Right lobe of liver (tissue), 6 donors: ENCODE measurements at regions not wholly inside any gene's neighbourhood (a gene's known extent, or its start where the extent isn't known, plus 50 kb on each side); places are given as distances from the start of the nearest gene placed in this dataset.

Source experiments
- ATAC-seq, 4 donors: fragments of 200-7000 bp; cut with Tn5 transposase; one replicate each; pipeline ENCODE4 v1.9.1; 2020; ENCODE audit warnings: mild to moderate bottlenecking in 4 of 4, moderate library complexity in 4 of 4
- DNase-seq, 3 donors: peaks; one replicate each; pipeline ENCODE4 v3.0.0-alpha.2; 2020
- H3K27ac ChIP-seq, 3 donors: fragments of 200-600 bp; one replicate each; pipeline ENCODE4 v1.8.0; 2022
- H3K27me3 ChIP-seq, 2 donors: fragments of 200-600 bp; one replicate each; pipeline ENCODE4 v1.8.0; 2022
- H3K36me3 ChIP-seq, 4 donors: fragments of 200-600 bp; sonication (generic) in 1 of 4; one replicate each; pipeline versions ENCODE4 v1.5.1 to v1.8.0; 2017 to 2022; ENCODE audit warnings: control low read depth in 1 of 4
- H3K4me1 ChIP-seq, 4 donors: fragments of 200-600 bp; sonication (generic) in 1 of 4; one replicate each; pipeline versions ENCODE4 v1.5.1 to v1.8.0; 2017 to 2022; ENCODE audit warnings: control low read depth in 1 of 4
- H3K4me3 ChIP-seq, 3 donors: fragments of 200-600 bp; one replicate each; pipeline ENCODE4 v1.8.0; 2022
- H3K9me3 ChIP-seq, 4 donors: fragments of 200-600 bp; sonication (generic) in 1 of 4; one replicate each; pipeline versions ENCODE4 v1.5.1 to v1.8.0; 2017 to 2022; ENCODE audit warnings: control low read depth in 1 of 4
- POLR2A ChIP-seq: fragments of 450-650 bp; IDR thresholded peaks from one replicate; pipeline ENCODE4 v1.6.1; 2017; ENCODE audit warnings: antibody characterized with exemption, mild to moderate bottlenecking
- WGBS: methylation state at CpG from one replicate; pipeline ENCODE4 v1.1.6; 2018; ENCODE audit warnings: low coverage, low lambda C conversion rate; ENCODE audit not compliant: insufficient coverage; ENCODE audit errors: missing lambda C conversion rate; 5-methylcytosine and 5-hydroxymethylcytosine counted together
- intact Hi-C, 2 donors: fragments of 100-400 bp; cut with DNase I; formaldehyde crosslinking; loops; one replicate each; pipeline versions ENCODE4 v1.11.2 to v1.14.1; 2022
- small RNA-seq, 2 experiments: library from RNA; depleted of rRNA; stranded (forward); fragments of <200 nt; gene quantifications; one replicate each; pipeline ENCODE3, GENCODE V24; 2016
- TF ChIP-seq, protein P1 (sequence below), 4 donors: fragments of 200-600 bp in 3 of 4; fragments of 450-650 bp in 1 of 4; IDR thresholded peaks; one replicate each; pipeline versions ENCODE4 v1.5.1 to v1.8.0; 2016 to 2022; ENCODE audit warnings: antibody characterized with exemption in 4 of 4, mild to moderate bottlenecking in 2 of 4
- donor health status: DM: no; HTN: yes; CAD: no.
- donor health status: DM: no; HTN: no; CAD: no.
- donor health status: DM: no; HTN: no; CAD: no.
- donor health status: DM: no; HTN: yes; CAD: no.
- donor health status: DM: no; HTN: yes; CAD: no.

DNA sequence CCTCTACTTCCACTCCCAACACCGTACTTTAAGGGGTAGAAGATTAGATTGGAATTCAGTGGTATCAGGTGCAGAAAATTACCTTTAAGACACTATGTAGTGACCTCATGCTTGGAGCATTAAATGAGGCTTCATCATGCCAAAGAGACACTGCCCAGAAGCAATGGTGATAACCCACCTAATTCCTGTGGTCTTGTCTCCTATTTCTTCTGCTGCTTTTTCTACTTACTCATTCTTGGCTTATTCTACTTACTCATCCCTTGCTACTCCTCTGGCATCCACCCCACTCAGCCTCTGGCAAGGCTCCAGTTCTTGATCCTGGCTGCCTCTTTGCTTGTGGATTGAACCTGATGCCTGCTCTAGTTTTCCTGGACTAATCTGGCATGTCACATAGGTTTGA is 62.3 kb upstream of the ADAMTS3 start:
- TF ChIP-seq, protein P1, sequence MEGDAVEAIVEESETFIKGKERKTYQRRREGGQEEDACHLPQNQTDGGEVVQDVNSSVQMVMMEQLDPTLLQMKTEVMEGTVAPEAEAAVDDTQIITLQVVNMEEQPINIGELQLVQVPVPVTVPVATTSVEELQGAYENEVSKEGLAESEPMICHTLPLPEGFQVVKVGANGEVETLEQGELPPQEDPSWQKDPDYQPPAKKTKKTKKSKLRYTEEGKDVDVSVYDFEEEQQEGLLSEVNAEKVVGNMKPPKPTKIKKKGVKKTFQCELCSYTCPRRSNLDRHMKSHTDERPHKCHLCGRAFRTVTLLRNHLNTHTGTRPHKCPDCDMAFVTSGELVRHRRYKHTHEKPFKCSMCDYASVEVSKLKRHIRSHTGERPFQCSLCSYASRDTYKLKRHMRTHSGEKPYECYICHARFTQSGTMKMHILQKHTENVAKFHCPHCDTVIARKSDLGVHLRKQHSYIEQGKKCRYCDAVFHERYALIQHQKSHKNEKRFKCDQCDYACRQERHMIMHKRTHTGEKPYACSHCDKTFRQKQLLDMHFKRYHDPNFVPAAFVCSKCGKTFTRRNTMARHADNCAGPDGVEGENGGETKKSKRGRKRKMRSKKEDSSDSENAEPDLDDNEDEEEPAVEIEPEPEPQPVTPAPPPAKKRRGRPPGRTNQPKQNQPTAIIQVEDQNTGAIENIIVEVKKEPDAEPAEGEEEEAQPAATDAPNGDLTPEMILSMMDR (IDR thresholded peaks at IDR 0.05) = no peak
- Histone ChIP-seq H3K27ac (no peak overlapping the region), H3K4me3 (no peak overlapping the region), H3K36me3 (no peaks in the 10 kb centered on the region), H3K9me3 (no peaks in the 10 kb centered on the region), H3K27me3 (no peaks in the 10 kb centered on the region), H3K4me1 (no peaks in the 10 kb centered on the region)
- ATAC-seq = no peak
- WGBS = 38% methylated on average over 1 of the region's 1 CpG
- intact Hi-C loops = no loop called here
- no peak for DNase-seq

DNA sequence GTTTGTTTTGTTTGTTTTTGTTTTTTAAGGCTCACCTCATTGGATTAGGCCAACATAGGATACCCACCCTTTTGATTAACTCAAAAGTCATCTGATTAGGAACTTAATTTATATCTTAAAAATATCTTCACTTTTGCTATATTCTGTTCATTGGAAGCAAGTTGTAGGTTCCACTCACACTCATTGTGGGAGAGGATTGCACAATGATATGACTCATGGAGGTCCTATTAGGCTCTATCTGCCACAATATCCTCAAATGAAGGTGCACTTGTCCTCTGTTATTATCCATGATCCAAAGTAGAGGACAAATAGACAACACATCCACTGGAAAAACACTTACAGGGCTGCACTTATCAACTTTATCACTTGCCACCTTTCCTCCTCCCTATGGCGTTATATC is 60.5 kb upstream of the ADAMTS3 start:
- Histone ChIP-seq H3K4me3 (no peak overlapping the region), H3K36me3 (no peaks in the 10 kb centered on the region), H3K27ac (no peak overlapping the region), H3K4me1 (no peaks in the 10 kb centered on the region), H3K27me3 (no peaks in the 10 kb centered on the region), H3K9me3 (no peaks in the 10 kb centered on the region)
- no peak for ATAC-seq
- TF ChIP-seq, protein P1 (IDR thresholded peaks at IDR 0.05) = no peak
- no peak for TF ChIP-seq POLR2A
- intact Hi-C loops = no loop called here
- DNase-seq = no peak
- 64% methylated on average over 1 of the region's 1 CpG for WGBS

DNA sequence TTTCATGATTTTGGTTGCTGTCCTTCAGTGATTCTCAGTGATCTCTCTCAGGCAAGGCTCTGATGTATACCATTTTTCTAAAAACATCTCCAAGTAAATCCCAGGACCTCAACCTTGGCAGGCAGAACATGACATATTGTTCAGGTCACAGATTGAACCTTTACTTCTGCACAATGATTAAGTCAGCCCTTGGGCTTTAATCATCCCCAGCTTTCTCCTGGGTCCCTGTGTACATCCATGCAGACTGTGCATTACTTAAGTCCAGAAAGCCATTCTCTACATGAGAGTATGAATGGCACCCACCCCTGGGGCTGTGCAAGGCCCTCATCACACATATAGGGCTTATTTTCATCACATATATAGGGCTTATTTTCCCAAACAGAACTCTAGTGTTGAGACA is 58.7 kb upstream of the ADAMTS3 start:
- Histone ChIP-seq H3K27ac (no peak overlapping the region), H3K27me3 (no peaks in the 10 kb centered on the region), H3K9me3 (no peaks in the 10 kb centered on the region), H3K4me1 (no peaks in the 10 kb centered on the region), H3K4me3 (no peak overlapping the region), H3K36me3 (no peaks in the 10 kb centered on the region)
- ATAC-seq = no peak
- intact Hi-C loops = no loop called here
- DNase-seq = no peak
- TF ChIP-seq, protein P1 (IDR thresholded peaks at IDR 0.05) = no peak
- no peak for TF ChIP-seq POLR2A

Small RNA genes in the stretch of these regions (small RNA-seq; reads per million reads assigned to genes)
- gene RNU4ATAC9P = 0 reads per million in 2 experiments
